OCI-LY7 (cell line): ENCODE measurements at regions not wholly inside any gene's neighbourhood (a gene's known extent, or its start where the extent isn't known, plus 50 kb on each side); places are given as distances from the start of the nearest gene placed in this dataset.

Source experiments
- BruUV-seq: library from RNA; stranded (reverse); fragments of 400-500 nt; replicated peaks from 2 replicates; lab custom pipeline; 2021; lab: Mats Ljungman, UMichigan
- CTCF ChIA-PET: fragments of 300-600 bp; sonication (Branson Sonifier 250); formaldehyde crosslinking; loops from one replicate; lab custom pipeline; 2022; ENCODE audit warnings: antibody characterized with exemption; ENCODE audit not compliant: unreplicated experiment; lab: Charles Lee
- POLR2A ChIA-PET: fragments of 300-600 bp; sonication (Branson Sonifier 250); formaldehyde crosslinking; loops from one replicate; lab custom pipeline; 2022; ENCODE audit warnings: antibody characterized with exemption; lab: Charles Lee
- DNase-seq: peaks from one replicate; pipeline ENCODE4 v3.0.0-alpha.2; 2015; ENCODE audit warnings: low spot score
- H2AFZ ChIP-seq: fragments of 200-600 bp; sonication (generic), shearing (Covaris generic); 2 replicates; pipeline ENCODE4 v1.6.1; 2014; ENCODE audit warnings: mild to moderate bottlenecking, antibody characterized with exemption, low read length, moderate library complexity
- H3K27ac ChIP-seq: fragments of 200-600 bp; sonication (generic); 2 replicates; pipeline ENCODE4 v1.5.1; 2014; ENCODE audit warnings: mixed run types, low read depth, mild to moderate bottlenecking, moderate library complexity, low read length, inconsistent platforms; ENCODE audit not compliant: poor library complexity, severe bottlenecking
- H3K36me3 ChIP-seq: fragments of 200-600 bp; sonication (generic); 2 replicates; pipeline ENCODE4 v1.6.1; 2014; ENCODE audit warnings: mild to moderate bottlenecking, antibody characterized with exemption, low read length, moderate library complexity, mixed read lengths; ENCODE audit not compliant: insufficient read depth
- H3K4me1 ChIP-seq: fragments of 200-600 bp; sonication (generic); 2 replicates; pipeline ENCODE4 v1.5.1; 2014; ENCODE audit warnings: mild to moderate bottlenecking, low read length; ENCODE audit not compliant: insufficient read depth, poor library complexity, severe bottlenecking
- H3K4me2 ChIP-seq: fragments of 200-600 bp; sonication (generic); 2 replicates; pipeline ENCODE4 v1.6.1; 2014; ENCODE audit warnings: mild to moderate bottlenecking, low read length
- H3K4me3 ChIP-seq: fragments of 200-600 bp; sonication (generic); 2 replicates; pipeline ENCODE4 v1.5.1; 2014; ENCODE audit warnings: mild to moderate bottlenecking, low read depth, low read length; ENCODE audit not compliant: poor library complexity, severe bottlenecking
- H3K79me2 ChIP-seq: fragments of 200-600 bp; sonication (generic); 2 replicates; pipeline ENCODE4 v1.6.1; 2016; ENCODE audit warnings: low read depth, mild to moderate bottlenecking, low read length, moderate library complexity, mixed read lengths; ENCODE audit not compliant: insufficient read depth
- H3K9me2 ChIP-seq: fragments of 200-600 bp; sonication (generic); 2 replicates; pipeline ENCODE4 v1.6.1; 2016; ENCODE audit warnings: mild to moderate bottlenecking, low read length, mixed read lengths; ENCODE audit not compliant: insufficient read depth
- H3K9me3 ChIP-seq: fragments of 200-600 bp; sonication (generic); 2 replicates; pipeline ENCODE4 v1.6.1; 2014; ENCODE audit warnings: mild to moderate bottlenecking, mixed run types, low read length, mixed read lengths
- H4K20me1 ChIP-seq: fragments of 200-600 bp; sonication (generic); 2 replicates; pipeline ENCODE4 v1.6.1; 2014; ENCODE audit warnings: mild to moderate bottlenecking, antibody characterized with exemption, low read length, moderate library complexity, mixed read lengths; ENCODE audit not compliant: insufficient read depth
- EZH2phosphoT487 ChIP-seq: fragments of 200-600 bp; sonication (generic); IDR thresholded peaks from 2 replicates; pipeline ENCODE4 v1.6.1; 2018; ENCODE audit warnings: low read depth, borderline replicate concordance, mild to moderate bottlenecking, mixed run types, antibody characterized with exemption, low read length, moderate library complexity, mixed read lengths
- intact Hi-C: fragments of 100-400 bp; cut with micrococcal nuclease; formaldehyde crosslinking; loops from one replicate; pipeline ENCODE4 v1.10.0; 2022; ENCODE audit not compliant: unreplicated experiment
- TF ChIP-seq, protein P1 (sequence below): fragments of 200-600 bp; sonication (generic); conservative IDR thresholded peaks from 2 replicates; pipeline ENCODE4 v1.5.1; 2014; ENCODE audit warnings: mild to moderate bottlenecking, antibody characterized with exemption, low read length, moderate library complexity, mixed read lengths

DNA sequence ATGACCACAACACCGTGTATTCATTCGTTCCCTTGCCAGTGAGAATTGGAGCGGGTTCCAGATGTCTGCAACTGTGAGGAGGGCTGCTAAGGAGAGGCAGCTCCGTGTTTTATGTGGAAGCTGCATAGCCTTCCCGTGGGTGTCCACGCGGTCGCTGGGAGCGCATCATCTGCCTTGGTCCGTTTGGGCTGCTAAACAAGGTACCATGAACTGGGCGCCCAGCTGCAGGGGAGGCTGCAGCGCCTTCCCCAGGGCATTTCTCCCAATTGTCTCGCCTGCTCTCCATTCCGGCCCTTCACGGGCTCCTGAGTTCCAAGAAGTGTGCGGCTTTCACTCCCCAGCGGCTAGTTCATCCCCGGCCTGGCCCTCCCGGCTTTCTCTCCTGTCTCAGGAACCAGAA lies 1446.4 kb downstream of the TBC1D22A start:
- H3K9me3 ChIP-seq = no peaks in the 10 kb centered on the region
- H3K4me1 ChIP-seq = no peaks in the 10 kb centered on the region
- no TSS peak for BruUV-seq
- TF ChIP-seq, protein P1, sequence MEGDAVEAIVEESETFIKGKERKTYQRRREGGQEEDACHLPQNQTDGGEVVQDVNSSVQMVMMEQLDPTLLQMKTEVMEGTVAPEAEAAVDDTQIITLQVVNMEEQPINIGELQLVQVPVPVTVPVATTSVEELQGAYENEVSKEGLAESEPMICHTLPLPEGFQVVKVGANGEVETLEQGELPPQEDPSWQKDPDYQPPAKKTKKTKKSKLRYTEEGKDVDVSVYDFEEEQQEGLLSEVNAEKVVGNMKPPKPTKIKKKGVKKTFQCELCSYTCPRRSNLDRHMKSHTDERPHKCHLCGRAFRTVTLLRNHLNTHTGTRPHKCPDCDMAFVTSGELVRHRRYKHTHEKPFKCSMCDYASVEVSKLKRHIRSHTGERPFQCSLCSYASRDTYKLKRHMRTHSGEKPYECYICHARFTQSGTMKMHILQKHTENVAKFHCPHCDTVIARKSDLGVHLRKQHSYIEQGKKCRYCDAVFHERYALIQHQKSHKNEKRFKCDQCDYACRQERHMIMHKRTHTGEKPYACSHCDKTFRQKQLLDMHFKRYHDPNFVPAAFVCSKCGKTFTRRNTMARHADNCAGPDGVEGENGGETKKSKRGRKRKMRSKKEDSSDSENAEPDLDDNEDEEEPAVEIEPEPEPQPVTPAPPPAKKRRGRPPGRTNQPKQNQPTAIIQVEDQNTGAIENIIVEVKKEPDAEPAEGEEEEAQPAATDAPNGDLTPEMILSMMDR = no peak
- no peak for TF ChIP-seq EZH2phosphoT487
- DNase-seq = no peak
- H3K9me2 ChIP-seq = no peaks in the 10 kb centered on the region
- no peak overlapping the region for H3K27ac ChIP-seq
- no peak overlapping the region for H3K4me3 ChIP-seq
- H3K4me2 ChIP-seq = no peak overlapping the region
- H4K20me1 ChIP-seq = no peaks in the 10 kb centered on the region
- POLR2A ChIA-PET = no interaction called here
- CTCF ChIA-PET = no interaction called here
- no peaks in the 10 kb centered on the region for H3K79me2 ChIP-seq
- no peaks in the 10 kb centered on the region for H3K36me3 ChIP-seq
- H2AFZ ChIP-seq = no peak overlapping the region
- intact Hi-C loops = no loop called here

DNA sequence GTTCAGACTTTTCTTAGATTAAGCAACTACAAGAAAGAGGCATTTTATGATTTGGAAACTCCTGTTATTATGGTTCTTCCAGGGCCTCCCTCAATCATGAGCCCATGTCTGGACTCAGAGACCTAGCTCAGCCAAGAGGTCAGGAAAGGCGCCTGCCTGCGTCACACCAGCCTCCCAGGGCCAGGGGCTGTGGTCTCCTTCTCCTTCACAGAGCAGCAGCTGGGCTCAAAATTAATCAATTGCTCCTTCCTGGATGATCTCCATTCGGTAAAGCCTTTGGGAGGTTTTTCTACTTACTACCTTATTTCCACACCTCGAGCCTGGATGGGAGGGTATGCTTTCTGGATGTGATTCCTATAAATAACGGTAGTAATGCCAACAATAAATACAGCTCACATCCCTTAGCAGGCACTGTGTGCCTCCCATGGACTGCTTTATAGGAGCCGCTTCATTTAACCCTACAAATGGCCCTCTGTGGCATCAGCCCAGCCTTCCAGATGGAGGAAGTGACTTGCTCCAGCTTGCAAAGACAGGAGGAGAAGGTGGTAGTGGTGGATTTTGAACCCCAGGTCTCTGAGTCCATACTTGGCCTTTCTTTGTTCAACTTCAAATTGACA lies 1445.6 kb downstream of the TBC1D22A start:
- intact Hi-C loops = no loop called here
- H3K4me1 ChIP-seq = no peaks in the 10 kb centered on the region
- no peak for DNase-seq
- no peak for TF ChIP-seq EZH2phosphoT487
- TF ChIP-seq, protein P1 = no peak
- H3K4me2 ChIP-seq = no peak overlapping the region
- ChIA-PET CTCF (no interaction called here), POLR2A (interaction anchor here (0.5 kb wide), 1 partner anchor 1128 kb away, joined by 3 read pairs; no protein-coding TSS in a partner anchor)
- H3K27ac ChIP-seq = no peak overlapping the region
- no peak overlapping the region for H2AFZ ChIP-seq
- no peaks in the 10 kb centered on the region for H3K9me3 ChIP-seq
- no peaks in the 10 kb centered on the region for H3K36me3 ChIP-seq
- H3K9me2 ChIP-seq = no peaks in the 10 kb centered on the region
- no peaks in the 10 kb centered on the region for H3K79me2 ChIP-seq
- BruUV-seq = no TSS peak
- no peaks in the 10 kb centered on the region for H4K20me1 ChIP-seq
- H3K4me3 ChIP-seq = no peak overlapping the region

DNA sequence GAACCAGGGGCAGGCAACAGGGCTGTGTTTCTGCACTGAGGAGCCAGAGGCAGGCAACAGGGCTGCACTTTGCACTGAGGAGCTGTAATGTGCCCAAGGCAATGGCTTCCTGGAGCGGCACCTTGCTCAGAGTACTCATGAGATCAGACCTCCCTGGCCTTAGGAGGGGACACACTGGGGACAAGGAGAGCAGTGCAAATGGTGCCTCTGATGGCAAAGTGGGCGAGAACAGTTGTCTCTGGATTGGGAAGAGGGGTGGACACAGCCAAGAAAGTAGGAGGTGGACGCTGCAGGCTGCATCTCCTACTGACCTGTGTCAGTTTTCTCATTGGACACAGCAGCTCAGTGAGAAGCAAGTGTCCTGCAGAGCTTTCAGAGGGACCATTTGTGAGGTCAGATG lies 1443.3 kb downstream of the TBC1D22A start:
- TF ChIP-seq EZH2phosphoT487 = no peak
- TF ChIP-seq, protein P1 = no peak
- Histone ChIP-seq H3K9me3 (no peaks in the 10 kb centered on the region), H4K20me1 (no peaks in the 10 kb centered on the region), H3K4me1 (no peaks in the 10 kb centered on the region), H3K4me2 (no peak overlapping the region), H3K4me3 (no peak overlapping the region), H3K9me2 (no peaks in the 10 kb centered on the region), H3K36me3 (no peaks in the 10 kb centered on the region), H3K79me2 (no peaks in the 10 kb centered on the region), H2AFZ (no peak overlapping the region), H3K27ac (no peak overlapping the region)
- no peak for DNase-seq
- no TSS peak for BruUV-seq
- intact Hi-C loops = no loop called here
- ChIA-PET CTCF (no interaction called here), POLR2A (no interaction called here)
